A673 (cell line): ENCODE measurements at regions not wholly inside any gene's neighbourhood (a gene's known extent, or its start where the extent isn't known, plus 50 kb on each side); places are given as distances from the start of the nearest gene placed in this dataset.

Source experiments
- BruUV-seq: library from RNA; stranded (reverse); fragments of 400-500 nt; replicated peaks from 2 replicates; lab custom pipeline; 2021; lab: Mats Ljungman, UMichigan
- CTCF ChIA-PET: fragments of 300-600 bp; sonication (Branson Sonifier 250); formaldehyde crosslinking; loops from one replicate; lab custom pipeline; 2022; ENCODE audit warnings: antibody characterized with exemption; lab: Charles Lee
- POLR2A ChIA-PET: fragments of 300-600 bp; sonication (Branson Sonifier 250); formaldehyde crosslinking; loops from one replicate; lab custom pipeline; 2022; ENCODE audit warnings: antibody characterized with exemption; ENCODE audit not compliant: low non-redundant PET; lab: Charles Lee
- DNase-seq: peaks from one replicate; pipeline ENCODE4 v3.0.0-alpha.2; 2015; ENCODE audit warnings: low spot score
- H3K27ac ChIP-seq: fragments of 200-600 bp; sonication (generic); 2 replicates; pipeline ENCODE4 v1.5.1; 2016; ENCODE audit warnings: mixed run types, low read depth, mild to moderate bottlenecking, mixed read lengths, antibody characterized with exemption, low read length; ENCODE audit not compliant: poor library complexity, severe bottlenecking
- H3K27me3 ChIP-seq: fragments of 200-600 bp; sonication (generic); replicated peaks from 2 replicates; pipeline ENCODE4 v1.6.1; 2017; ENCODE audit warnings: mixed run types, low read depth, mild to moderate bottlenecking, mixed read lengths, antibody characterized with exemption, low read length; ENCODE audit not compliant: insufficient read depth, poor library complexity
- H3K36me3 ChIP-seq: fragments of 200-600 bp; sonication (generic); 2 replicates; pipeline ENCODE4 v1.6.1; 2016; ENCODE audit warnings: mixed run types, mild to moderate bottlenecking, mixed read lengths, antibody characterized with exemption, low read length; ENCODE audit not compliant: insufficient read depth, poor library complexity, severe bottlenecking
- H3K4me1 ChIP-seq: fragments of 200-600 bp; sonication (generic); 2 replicates; pipeline ENCODE4 v1.6.1; 2017; ENCODE audit warnings: mixed run types, mild to moderate bottlenecking, mixed read lengths, antibody characterized with exemption, low read length; ENCODE audit not compliant: insufficient read depth, poor library complexity, severe bottlenecking
- H3K4me3 ChIP-seq: fragments of 200-600 bp; sonication (generic); 2 replicates; pipeline ENCODE4 v1.5.1; 2016; ENCODE audit warnings: low read depth, mixed run types, mild to moderate bottlenecking, mixed read lengths, low read length; ENCODE audit not compliant: poor library complexity, severe bottlenecking
- H3K9me3 ChIP-seq: fragments of 200-600 bp; sonication (generic); 2 replicates; pipeline ENCODE4 v1.6.1; 2016; ENCODE audit warnings: mixed run types, low read depth, mild to moderate bottlenecking, mixed read lengths, antibody characterized with exemption, low read length; ENCODE audit not compliant: poor library complexity, severe bottlenecking
- CTCF ChIP-seq: fragments of 300-800, 200-600 bp; sonication (generic); conservative IDR thresholded peaks from 2 replicates; pipeline ENCODE4 v1.5.1; 2017; ENCODE audit warnings: low read depth, mild to moderate bottlenecking, antibody characterized with exemption, low read length, moderate library complexity, mixed read lengths
- EZH2 ChIP-seq: fragments of 200-600 bp; sonication (generic); IDR thresholded peaks from 2 replicates; pipeline ENCODE4 v1.6.1; 2017; ENCODE audit warnings: borderline replicate concordance, low read depth, mild to moderate bottlenecking, mixed read lengths, antibody characterized with exemption, low read length; ENCODE audit not compliant: poor library complexity, severe bottlenecking
- intact Hi-C: fragments of 100-400 bp; cut with micrococcal nuclease; formaldehyde crosslinking; loops from one replicate; pipeline ENCODE4 v1.10.0; 2022; ENCODE audit not compliant: unreplicated experiment

- TF ChIP-seq EZH2 (no peak), CTCF (no peak)
- no TSS peak for BruUV-seq
- no peak overlapping the region for H3K27ac ChIP-seq
- no peak for DNase-seq
- ChIA-PET CTCF (no interaction called here), POLR2A (no interaction called here)
- no peaks in the 10 kb centered on the region for H3K9me3 ChIP-seq
- peaks cover 5% of the 10 kb centered on the region for H3K4me1 ChIP-seq
- intact Hi-C loops: no loop called here
- no peaks in the 10 kb centered on the region for H3K36me3 ChIP-seq
- no peaks in the 10 kb centered on the region for H3K27me3 ChIP-seq
- no peak overlapping the region for H3K4me3 ChIP-seq
These were observed 52.6 kb upstream of the RXRA start for GRCh38 chr9:134273647-134274046.

GRCh38 chr9:134275375-134275774 is 50.9 kb upstream of the RXRA start:
- no peak overlapping the region for H3K4me3 ChIP-seq
- H3K27me3 ChIP-seq: no peaks in the 10 kb centered on the region
- intact Hi-C loops: no loop called here
- peak; percentile 21 for DNase-seq
- no peak overlapping the region for H3K27ac ChIP-seq
- H3K9me3 ChIP-seq: no peaks in the 10 kb centered on the region
- peaks cover 5% of the 10 kb centered on the region for H3K4me1 ChIP-seq
- H3K36me3 ChIP-seq: no peaks in the 10 kb centered on the region
- ChIA-PET POLR2A (no interaction called here), CTCF (no interaction called here)
- BruUV-seq: no TSS peak
- TF ChIP-seq CTCF (0 out of 2 replicates have a peak, but pooled peaks have one; percentile 11), EZH2 (no peak)

- no TSS peak for BruUV-seq
- DNase-seq: peak; percentile 31
- TF ChIP-seq EZH2: no peak
- no peak for TF ChIP-seq CTCF
- POLR2A ChIA-PET: no interaction called here
- Histone ChIP-seq H3K27ac (no peak overlapping the region), H3K4me3 (no peak overlapping the region), H3K27me3 (no peaks in the 10 kb centered on the region), H3K4me1 (peaks cover 5% of the 10 kb centered on the region), H3K36me3 (no peaks in the 10 kb centered on the region), H3K9me3 (no peaks in the 10 kb centered on the region)
- intact Hi-C loops: no loop called here
- CTCF ChIA-PET: no interaction called here
These were observed 49.6 kb upstream of the RXRA start for GRCh38 chr9:134276453-134277245.
